ENCODE measurements at regions not wholly inside any gene's neighbourhood (a gene's known extent, or its start where the extent isn't known, plus 50 kb on each side); places are given as distances from the start of the nearest gene placed in this dataset.
"Not testable (repeated sequence)": the region's sequence is repeated elsewhere in the genome, so short reads cannot be mapped to it uniquely, and the experiment has no call there.

GRCh38 chr5:91472631-91473030, 89.5 kb upstream of the ARRDC3 start:
- no peak for DNase-seq

GRCh38 chr5:91469517-91470165, 86.5 kb upstream of the ARRDC3 start:
- no peak for DNase-seq

GRCh38 chr5:91468651-91469422, 85.7 kb upstream of the ARRDC3 start:
- no peak for DNase-seq

- DNase-seq: no peak
Observed at GRCh38 chr5:91464886-91465646, 81.9 kb upstream of the ARRDC3 start.

GRCh38 chr5:91457681-91458058, 74.6 kb upstream of the ARRDC3 start:
- no peak for DNase-seq

- DNase-seq: no peak
Observed at GRCh38 chr5:91456928-91457680, 74.0 kb upstream of the ARRDC3 start.

- DNase-seq: no peak
Observed at GRCh38 chr5:91449083-91449482, 66.0 kb upstream of the ARRDC3 start.

GRCh38 chr5:91448079-91448478, 65.0 kb upstream of the ARRDC3 start:
- DNase-seq: not testable (repeated sequence)

GRCh38 chr5:91446880-91447279, 63.8 kb upstream of the ARRDC3 start:
- not testable (repeated sequence) for DNase-seq

- no peak for DNase-seq
Observed at GRCh38 chr5:91443761-91444467, 60.8 kb upstream of the ARRDC3 start.

- DNase-seq: no peak
Observed at GRCh38 chr5:91443023-91443422, 59.9 kb upstream of the ARRDC3 start.

GRCh38 chr5:91441082-91441481, 58.0 kb upstream of the ARRDC3 start:
- DNase-seq: no peak

GRCh38 chr5:91438871-91439270, 55.8 kb upstream of the ARRDC3 start:
- DNase-seq: no peak

GRCh38 chr5:91436241-91436640, 53.1 kb upstream of the ARRDC3 start:
- DNase-seq: no peak

- no peak for DNase-seq
Observed at GRCh38 chr5:91434348-91434747, 51.2 kb upstream of the ARRDC3 start.

- no peak for DNase-seq
Observed at GRCh38 chr5:91433861-91434260, 50.7 kb upstream of the ARRDC3 start.
